B cell (primary cell): ENCODE measurements at regions not wholly inside any gene's neighbourhood (a gene's known extent, or its start where the extent isn't known, plus 50 kb on each side); places are given as distances from the start of the nearest gene placed in this dataset.

Source experiments
- ATAC-seq: fragments of 200-7000 bp; cut with Tn5 transposase; one replicate; pipeline ENCODE4 v1.10.0; 2021; ENCODE audit warnings: low read depth, mild to moderate bottlenecking, moderate number of reproducible peaks, moderate library complexity
- CTCF ChIA-PET: fragments of 350-600 bp; sonication (Branson Sonifier 250); formaldehyde crosslinking; loops from one replicate; lab custom pipeline; 2021; ENCODE audit warnings: antibody characterized with exemption, inconsistent platforms; lab: Charles Lee
- POLR2A ChIA-PET: fragments of 350-600 bp; sonication (Branson Sonifier 250); formaldehyde crosslinking; loops from one replicate; lab custom pipeline; 2021; ENCODE audit warnings: antibody characterized with exemption; lab: Charles Lee
- DNase-seq: peaks from one replicate; pipeline ENCODE4 v3.0.0; 2013
- H2AFZ ChIP-seq: 2 replicates; pipeline ENCODE4 v1.6.1; 2012; ENCODE audit warnings: mild to moderate bottlenecking, low read depth, low read length; ENCODE audit not compliant: insufficient read depth, poor library complexity, severe bottlenecking
- H3K27ac ChIP-seq, 2 donors: 1 replicate in 1 of 2; 2 replicates in 1 of 2; pipeline ENCODE4 v1.5.1; 2012 to 2013; ENCODE audit warnings: low read length in 2 of 2, mild to moderate bottlenecking in 2 of 2, moderate library complexity in 1 of 2
- H3K27me3 ChIP-seq, 4 experiments: fragments of 200-600 bp in 1 of 4; sonication (generic) in 1 of 4; replicated peaks in 1 of 4; 1 replicate in 2 of 4; 2 replicates in 2 of 4; pipeline versions ENCODE4 v1.6.1 to v1.7.0; 2013 to 2016; ENCODE audit warnings: low read length in 3 of 4, mild to moderate bottlenecking in 2 of 4, mixed read lengths in 1 of 4, moderate library complexity in 1 of 4; ENCODE audit not compliant: insufficient read depth in 4 of 4, control insufficient read depth in 3 of 4; ENCODE audit errors: control extremely low read depth in 1 of 4
- H3K36me3 ChIP-seq, 2 experiments: replicated peaks in 1 of 2; 1 replicate in 1 of 2; 2 replicates in 1 of 2; pipeline versions ENCODE4 v1.6.1 to v1.7.1; 2013; ENCODE audit warnings: low read length in 1 of 2; ENCODE audit not compliant: insufficient read depth in 2 of 2, control insufficient read depth in 1 of 2; ENCODE audit errors: control extremely low read depth in 1 of 2, extremely low read depth in 1 of 2
- H3K4me1 ChIP-seq, 2 donors: fragments of 200-600 bp in 1 of 2; sonication (generic) in 1 of 2; 1 replicate in 1 of 2; 2 replicates in 1 of 2; pipeline versions ENCODE4 v1.5.1 to v1.6.1; 2013 to 2017; ENCODE audit warnings: low read length in 2 of 2; ENCODE audit not compliant: control insufficient read depth in 2 of 2, insufficient read depth in 2 of 2
- H3K4me2 ChIP-seq: replicated peaks from 2 replicates; pipeline ENCODE3; 2012; ENCODE audit warnings: mild to moderate bottlenecking, low read depth, low read length; ENCODE audit not compliant: poor library complexity, severe bottlenecking
- H3K4me3 ChIP-seq, 5 experiments: fragments of 200-600 bp in 1 of 5; sonication (generic) in 1 of 5; 1 replicate in 3 of 5; 2 replicates in 2 of 5; pipeline versions ENCODE4 v1.5.1 to v1.7.0; 2011 to 2016; ENCODE audit warnings: low read length in 4 of 5, mild to moderate bottlenecking in 4 of 5, low read depth in 2 of 5, control low read depth in 1 of 5, moderate library complexity in 1 of 5; ENCODE audit not compliant: insufficient read depth in 1 of 5; ENCODE audit errors: control extremely low read depth in 1 of 5, extremely low read depth in 1 of 5
- H3K79me2 ChIP-seq: fragments of 200-600 bp; sonication (generic); one replicate; pipeline ENCODE4 v1.6.0; 2016; ENCODE audit warnings: low read length; ENCODE audit not compliant: control insufficient read depth, insufficient read depth
- H3K9ac ChIP-seq: fragments of 200-600 bp; sonication (generic); 2 replicates; pipeline ENCODE4 v1.6.1; 2017; ENCODE audit warnings: mild to moderate bottlenecking, low read length, moderate library complexity
- H3K9me3 ChIP-seq, 3 donors: one replicate each; pipeline versions ENCODE4 v1.6.1 to v1.7.1; 2013; ENCODE audit warnings: low read length in 2 of 3; ENCODE audit not compliant: control insufficient read depth in 2 of 3, insufficient read depth in 1 of 3; ENCODE audit errors: control extremely low read depth in 1 of 3
- H4K20me1 ChIP-seq: 2 replicates; pipeline ENCODE4 v1.6.0; 2012; ENCODE audit warnings: mild to moderate bottlenecking, low read length; ENCODE audit not compliant: insufficient read depth, control insufficient read depth, poor library complexity, severe bottlenecking
- H3K27ac Mint-ChIP-seq: one replicate; pipeline ENCODE4 v1.8.0; 2021; ENCODE audit warnings: mixed read lengths
- H3K27me3 Mint-ChIP-seq: one replicate; pipeline ENCODE4 v1.8.0; 2021; ENCODE audit warnings: mixed read lengths
- H3K4me1 Mint-ChIP-seq: one replicate; pipeline ENCODE4 v1.8.0; 2021; ENCODE audit warnings: mixed read lengths
- H3K4me3 Mint-ChIP-seq: one replicate; pipeline ENCODE4 v1.8.0; 2021; ENCODE audit warnings: mixed read lengths
- H3K9me3 Mint-ChIP-seq: one replicate; pipeline ENCODE4 v1.8.0; 2022; ENCODE audit warnings: mixed read lengths; ENCODE audit not compliant: insufficient read depth
- CTCF ChIP-seq: fragments of 200-600 bp; IDR thresholded peaks from one replicate; pipeline ENCODE4 v1.8.0; 2022; ENCODE audit warnings: antibody characterized with exemption, mild to moderate bottlenecking
- EZH2 ChIP-seq: IDR thresholded peaks from 2 replicates; pipeline ENCODE4 v1.6.1; 2012; ENCODE audit warnings: borderline replicate concordance, low read depth, mild to moderate bottlenecking, moderate library complexity, low read length; ENCODE audit not compliant: insufficient read depth, poor library complexity, severe bottlenecking
- WGBS: methylation state at CpG from one replicate; pipeline ENCODE4 v1.1.5; 2013; ENCODE audit warnings: missing lambda C conversion rate; ENCODE audit not compliant: insufficient coverage; 5-methylcytosine and 5-hydroxymethylcytosine counted together
- intact Hi-C: fragments of 100-400 bp; cut with micrococcal nuclease; formaldehyde crosslinking; loops from one replicate; pipeline ENCODE4 v1.10.0; 2022

GRCh38 chr6:22658183-22658582, 88.8 kb downstream of the HDGFL1 start:
- no peak overlapping the region for H2AFZ ChIP-seq

DNA sequence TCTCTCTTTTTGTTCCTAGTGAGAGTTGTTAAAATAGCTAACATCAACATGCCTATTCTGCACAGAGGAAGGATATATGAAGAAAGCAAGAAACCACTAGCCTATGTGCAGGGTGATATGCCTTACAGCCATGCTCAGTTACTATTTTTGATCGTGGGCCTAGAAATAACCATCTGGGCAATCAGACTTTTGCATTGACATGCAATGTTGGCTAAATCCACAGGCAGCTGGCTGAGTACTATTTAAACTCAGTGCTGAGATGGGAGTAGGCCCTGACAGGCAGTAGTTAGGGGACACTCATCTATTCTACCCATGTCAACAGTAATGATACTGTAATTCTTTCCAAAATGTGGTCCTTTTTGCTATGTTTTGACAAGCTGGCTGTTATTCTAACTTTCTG, 89.6 kb downstream of the HDGFL1 start:
- Histone ChIP-seq H3K9me3 (no peaks in the 10 kb centered on the region), H3K79me2 (no peaks in the 10 kb centered on the region), H2AFZ (no peak overlapping the region), H4K20me1 (no peaks in the 10 kb centered on the region), H3K9ac (no peak overlapping the region), H3K4me1 (peaks cover 0 to 4% of the 10 kb centered on the region in 2 donors), H3K27ac (no peak overlapping the region), H3K27me3 (no peaks in the 10 kb centered on the region), H3K36me3 (no peaks in the 10 kb centered on the region), H3K4me2 (no peak overlapping the region), H3K4me3 (no peak overlapping the region)
- POLR2A ChIA-PET, result no interaction called here
- no peak for ATAC-seq
- CTCF ChIA-PET, result no interaction called here
- no peak overlapping the region for H3K4me3 Mint-ChIP-seq
- no peak for TF ChIP-seq CTCF
- TF ChIP-seq EZH2, result no peak
- 40% methylated on average over 1 of the region's 1 CpG for WGBS
- no peak overlapping the region for H3K27ac Mint-ChIP-seq
- intact Hi-C loops, result no loop called here
- DNase-seq, result no peak
- peaks cover 7% of the 10 kb centered on the region for H3K4me1 Mint-ChIP-seq
- no peaks in the 10 kb centered on the region for H3K27me3 Mint-ChIP-seq
- H3K9me3 Mint-ChIP-seq, result no peaks in the 10 kb centered on the region

More at GRCh38 chr6:22658183-22658582, 88.8 kb downstream of the HDGFL1 start:
- 100% methylated on average over 1 of the region's 2 CpGs for WGBS
- no peak overlapping the region for H3K9ac ChIP-seq
- H3K27me3 ChIP-seq, result no peaks in the 10 kb centered on the region
- intact Hi-C loops, result no loop called here
- POLR2A ChIA-PET, result no interaction called here
- H3K4me3 Mint-ChIP-seq, result no peak overlapping the region
- peaks cover 7% of the 10 kb centered on the region for H3K4me1 Mint-ChIP-seq
- ATAC-seq, result no peak
- no peaks in the 10 kb centered on the region for H3K9me3 ChIP-seq
- no peak for DNase-seq
- H3K9me3 Mint-ChIP-seq, result no peaks in the 10 kb centered on the region
- H3K27ac ChIP-seq, result no peak overlapping the region
- TF ChIP-seq CTCF (no peak), EZH2 (no peak)
- H3K4me1 ChIP-seq, result peaks cover 0 to 4% of the 10 kb centered on the region in 2 donors
- no peak overlapping the region for H3K4me3 ChIP-seq
- CTCF ChIA-PET, result no interaction called here
- no peaks in the 10 kb centered on the region for H3K36me3 ChIP-seq
- no peak overlapping the region for H3K4me2 ChIP-seq
- no peaks in the 10 kb centered on the region for H4K20me1 ChIP-seq
- H3K27me3 Mint-ChIP-seq, result no peaks in the 10 kb centered on the region
- H3K27ac Mint-ChIP-seq, result no peak overlapping the region
- H3K79me2 ChIP-seq, result no peaks in the 10 kb centered on the region
